Hepatocyte (in vitro differentiated cells): ENCODE measurements at regions not wholly inside any gene's neighbourhood (a gene's known extent, or its start where the extent isn't known, plus 50 kb on each side); places are given as distances from the start of the nearest gene placed in this dataset.

Source experiments
- EZH2 ChIP-seq: fragments of 200-600 bp; sonication (generic); IDR thresholded peaks from 2 replicates; pipeline ENCODE4 v1.6.1; 2016; ENCODE audit warnings: antibody characterized with exemption, mild to moderate bottlenecking, borderline replicate concordance
- EZH2phosphoT487 ChIP-seq: fragments of 200-600 bp; sonication (generic); IDR thresholded peaks from one replicate; pipeline ENCODE4 v1.6.1; 2018; ENCODE audit warnings: antibody characterized with exemption, mild to moderate bottlenecking, low read depth, moderate library complexity; ENCODE audit not compliant: unreplicated experiment, severe bottlenecking
- TF ChIP-seq, protein P1 (sequence below): fragments of 200-600 bp; sonication (generic); IDR thresholded peaks from 2 replicates; pipeline ENCODE4 v1.5.1; 2016; ENCODE audit warnings: antibody characterized with exemption, mild to moderate bottlenecking; ENCODE audit not compliant: poor library complexity

DNA sequence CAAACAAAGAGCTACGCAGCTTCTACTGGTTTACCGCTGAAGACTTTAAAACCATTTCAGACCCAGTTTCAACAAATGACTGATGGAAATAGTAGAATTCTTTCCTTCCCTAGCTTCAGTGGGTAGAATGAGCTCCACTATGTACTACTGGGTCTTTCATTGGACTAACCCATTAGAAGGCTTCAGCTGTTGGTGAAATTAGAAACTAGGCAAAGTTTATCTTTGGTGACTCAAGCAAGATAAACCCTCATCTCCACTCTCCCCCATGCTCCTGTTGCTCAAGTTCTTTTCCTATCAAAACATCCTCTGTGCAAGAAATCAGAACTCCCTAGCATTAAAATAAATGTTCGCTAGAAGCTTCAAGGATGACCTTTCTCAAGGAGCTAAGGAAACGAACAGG is 159.2 kb downstream of the PAWR start:
- TF ChIP-seq, protein P1, sequence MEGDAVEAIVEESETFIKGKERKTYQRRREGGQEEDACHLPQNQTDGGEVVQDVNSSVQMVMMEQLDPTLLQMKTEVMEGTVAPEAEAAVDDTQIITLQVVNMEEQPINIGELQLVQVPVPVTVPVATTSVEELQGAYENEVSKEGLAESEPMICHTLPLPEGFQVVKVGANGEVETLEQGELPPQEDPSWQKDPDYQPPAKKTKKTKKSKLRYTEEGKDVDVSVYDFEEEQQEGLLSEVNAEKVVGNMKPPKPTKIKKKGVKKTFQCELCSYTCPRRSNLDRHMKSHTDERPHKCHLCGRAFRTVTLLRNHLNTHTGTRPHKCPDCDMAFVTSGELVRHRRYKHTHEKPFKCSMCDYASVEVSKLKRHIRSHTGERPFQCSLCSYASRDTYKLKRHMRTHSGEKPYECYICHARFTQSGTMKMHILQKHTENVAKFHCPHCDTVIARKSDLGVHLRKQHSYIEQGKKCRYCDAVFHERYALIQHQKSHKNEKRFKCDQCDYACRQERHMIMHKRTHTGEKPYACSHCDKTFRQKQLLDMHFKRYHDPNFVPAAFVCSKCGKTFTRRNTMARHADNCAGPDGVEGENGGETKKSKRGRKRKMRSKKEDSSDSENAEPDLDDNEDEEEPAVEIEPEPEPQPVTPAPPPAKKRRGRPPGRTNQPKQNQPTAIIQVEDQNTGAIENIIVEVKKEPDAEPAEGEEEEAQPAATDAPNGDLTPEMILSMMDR: no peak
- no peak for TF ChIP-seq EZH2
- no peak for TF ChIP-seq EZH2phosphoT487
